RKO (cell line): ENCODE measurements at regions not wholly inside any gene's neighbourhood (a gene's known extent, or its start where the extent isn't known, plus 50 kb on each side); places are given as distances from the start of the nearest gene placed in this dataset.
"Not testable (repeated sequence)": the region's sequence is repeated elsewhere in the genome, so short reads cannot be mapped to it uniquely, and the experiment has no call there.

ENCODE experiments used
- DNase-seq: peaks from one replicate; pipeline ENCODE4 v3.0.0-alpha.2; 2016; ENCODE audit warnings: low spot score

DNA sequence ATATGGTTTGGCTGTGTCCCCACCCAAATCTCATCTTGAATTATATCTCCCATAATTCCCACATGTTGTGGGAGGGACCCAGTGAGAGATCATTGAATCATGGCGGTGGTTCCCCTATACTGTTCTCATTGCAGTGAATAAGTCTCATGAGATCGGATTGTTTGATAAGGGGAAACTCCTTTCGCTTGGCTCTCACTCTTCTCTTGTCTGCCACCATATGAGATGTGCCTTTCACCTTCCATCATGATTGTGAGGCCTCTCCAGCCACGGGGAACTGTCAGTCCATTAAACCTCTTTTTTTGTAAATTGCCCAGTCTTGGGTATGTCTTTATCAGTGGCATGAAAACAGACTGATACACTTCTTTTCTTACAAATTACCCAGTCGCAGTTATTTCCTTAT, 417.6 kb upstream of the RUNX1 start:
- DNase-seq, result not testable (repeated sequence)

DNA sequence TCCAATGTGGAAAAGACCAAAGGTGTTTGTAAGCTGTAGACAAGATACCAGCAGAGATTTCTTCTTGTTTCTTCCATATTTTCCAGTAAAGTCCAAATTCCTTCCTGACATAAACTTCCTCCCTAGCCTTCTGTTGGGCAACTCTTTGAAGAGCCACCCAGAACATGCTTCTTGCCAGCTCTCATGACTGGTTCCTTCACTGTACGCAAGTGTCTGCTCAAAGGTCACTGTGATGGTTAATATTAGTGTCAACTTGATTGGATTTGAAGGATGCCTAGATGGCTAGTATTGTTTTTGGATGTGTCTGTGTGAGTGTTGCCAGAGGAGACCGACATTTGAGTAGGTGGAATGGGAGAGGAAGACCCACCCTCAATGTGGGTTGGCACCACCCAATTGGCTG, 416.6 kb upstream of the RUNX1 start:
- DNase-seq, result no peak

DNA sequence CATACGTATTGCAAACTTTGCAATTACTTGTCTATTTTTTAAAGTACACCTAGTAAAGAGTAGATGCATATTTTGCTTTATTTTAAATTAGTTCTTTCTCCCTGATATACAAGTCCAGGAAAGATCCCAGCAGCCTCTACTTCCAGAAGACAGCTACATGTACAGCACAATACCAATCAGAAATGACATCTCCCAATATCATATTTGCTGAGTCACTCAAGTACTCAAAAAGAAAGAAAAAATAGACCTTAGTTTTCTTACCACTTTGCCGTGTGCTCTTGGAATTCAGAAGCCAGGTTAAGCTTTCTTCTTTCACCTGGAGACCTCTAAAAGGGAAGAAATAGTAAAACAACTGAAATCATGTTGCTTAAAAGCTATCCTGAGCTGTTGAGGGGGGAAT, 412.6 kb upstream of the RUNX1 start:
- DNase-seq, result no peak

GRCh38 chr21:35460441-35460840, 411.3 kb upstream of the RUNX1 start:
- no peak for DNase-seq

DNA sequence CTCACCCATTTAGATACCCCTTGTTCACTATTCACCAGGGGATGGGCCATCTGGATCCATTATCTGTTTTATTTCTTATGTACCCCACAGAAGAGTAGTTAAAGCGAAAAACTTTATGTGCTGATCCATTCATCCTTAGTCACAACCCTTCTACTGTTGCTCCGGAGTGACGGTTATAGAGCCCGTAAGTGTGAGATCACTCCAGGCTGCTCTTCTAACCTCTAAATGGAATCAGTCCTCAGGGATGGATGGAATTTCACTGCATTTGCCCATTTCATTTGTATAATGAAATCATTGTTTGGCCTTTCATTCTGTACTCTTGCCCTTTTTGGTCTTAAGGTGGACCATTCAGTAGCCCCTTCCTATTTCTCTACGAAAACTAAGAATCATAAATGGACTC, 409.3 kb upstream of the RUNX1 start:
- no peak for DNase-seq

DNA sequence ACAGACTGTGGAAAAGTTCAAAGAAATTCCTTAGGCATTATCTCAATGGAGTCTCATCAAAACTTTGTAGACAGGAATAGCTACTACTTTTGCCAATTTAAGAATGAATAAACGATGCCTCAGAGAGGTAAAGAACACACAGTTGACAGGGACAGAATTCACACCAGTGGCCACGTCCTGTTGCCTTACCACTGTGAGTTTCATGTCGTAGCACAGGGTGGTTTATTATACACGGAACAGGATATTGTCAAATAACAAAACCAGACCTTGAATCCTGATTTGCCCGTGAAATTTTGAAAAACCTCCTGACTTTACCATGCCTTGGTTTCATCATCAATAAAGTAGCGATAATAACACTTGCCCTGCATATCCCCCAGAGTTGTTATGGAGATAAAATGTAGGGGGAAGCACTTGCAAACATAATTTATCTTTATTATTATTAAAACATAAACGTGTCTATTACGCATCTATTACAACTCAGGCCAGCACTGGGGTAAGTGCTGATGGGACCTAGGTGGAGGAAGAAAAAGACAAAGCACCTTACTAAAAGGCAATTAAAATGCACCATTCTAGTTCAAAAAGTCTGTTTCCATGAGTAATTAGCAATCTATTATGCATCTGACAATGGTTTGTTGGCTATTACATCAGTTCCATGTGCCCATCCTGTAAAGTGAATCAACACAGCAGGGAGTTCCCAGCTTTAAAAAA, 408.1 kb upstream of the RUNX1 start:
- no peak for DNase-seq

- no peak for DNase-seq
These were observed 402.2 kb upstream of the RUNX1 start for GRCh38 chr21:35451276-35451675.

DNA sequence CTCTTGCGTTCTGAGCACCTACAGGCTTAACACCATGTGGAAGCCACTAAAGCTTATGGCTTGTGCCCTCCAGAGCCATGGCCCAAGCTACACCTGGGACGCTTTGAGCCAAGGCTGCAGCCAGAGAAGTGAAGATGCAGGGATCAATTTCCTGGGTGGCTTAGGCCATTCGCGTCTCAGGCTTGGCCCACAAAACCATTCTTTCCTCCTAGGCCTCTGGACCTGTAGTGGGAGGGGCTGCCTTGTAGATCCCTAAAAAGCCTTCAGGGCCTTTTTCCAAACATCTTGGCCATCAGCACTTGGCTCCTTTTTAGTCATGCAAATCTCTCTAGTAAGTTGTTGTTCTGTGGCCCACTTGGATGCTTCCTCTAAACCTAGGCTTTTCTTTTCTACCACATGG, 401.7 kb upstream of the RUNX1 start:
- no peak for DNase-seq

GRCh38 chr21:35449846-35450245, 400.7 kb upstream of the RUNX1 start:
- DNase-seq, result no peak

DNA sequence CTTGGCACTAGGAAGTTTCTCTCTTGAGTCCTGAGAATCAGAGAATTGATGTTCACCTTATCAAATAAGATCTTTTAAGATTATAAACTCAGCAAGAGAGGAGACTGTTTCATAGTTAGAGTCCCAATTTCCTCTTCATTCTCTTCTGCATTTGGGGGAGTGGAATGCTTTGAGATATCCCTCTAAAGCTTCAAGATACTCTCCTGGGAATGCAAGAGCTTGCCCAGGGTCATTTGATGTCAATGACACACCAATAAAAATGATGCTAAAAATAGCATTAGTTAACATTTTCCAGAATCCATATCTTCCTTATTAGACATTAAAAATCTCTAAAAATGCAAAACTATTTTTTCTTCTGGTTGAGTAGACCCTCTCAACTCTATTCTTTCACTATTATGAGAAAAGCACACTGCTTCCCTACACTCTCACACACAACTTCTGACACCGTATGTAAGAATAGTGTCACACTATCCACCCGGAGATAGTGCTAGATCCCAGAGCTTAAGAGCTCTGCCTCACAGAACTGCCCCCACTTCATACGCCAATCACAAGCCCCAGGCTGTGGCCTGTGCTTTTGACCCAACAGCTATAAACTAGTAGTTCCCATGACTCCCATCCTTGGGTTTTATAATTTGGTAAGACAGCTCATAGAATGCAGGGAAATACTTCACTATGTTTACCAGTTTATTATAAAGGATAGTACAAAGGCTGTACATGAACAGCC, 399.9 kb upstream of the RUNX1 start:
- no peak for DNase-seq

DNA sequence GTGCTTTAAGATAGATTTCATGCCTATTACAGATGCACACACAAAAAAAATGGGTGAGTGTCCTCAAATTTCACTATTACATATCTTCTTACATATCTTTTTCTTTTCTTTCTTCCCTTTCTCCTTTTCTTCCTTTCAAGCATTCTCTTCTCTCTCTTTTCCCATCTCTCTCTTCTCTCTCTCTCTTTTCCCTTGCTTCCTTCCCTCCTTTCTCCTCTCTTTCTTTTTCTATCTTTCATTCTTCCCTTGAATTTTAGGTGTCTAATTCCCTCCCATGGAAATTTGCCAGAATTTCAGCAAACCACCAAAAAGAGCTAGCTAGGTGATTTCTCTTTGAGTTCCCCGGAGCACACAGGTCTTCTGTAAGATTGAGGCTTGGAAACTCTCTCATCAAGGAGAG, 395.3 kb upstream of the RUNX1 start:
- no peak for DNase-seq

DNA sequence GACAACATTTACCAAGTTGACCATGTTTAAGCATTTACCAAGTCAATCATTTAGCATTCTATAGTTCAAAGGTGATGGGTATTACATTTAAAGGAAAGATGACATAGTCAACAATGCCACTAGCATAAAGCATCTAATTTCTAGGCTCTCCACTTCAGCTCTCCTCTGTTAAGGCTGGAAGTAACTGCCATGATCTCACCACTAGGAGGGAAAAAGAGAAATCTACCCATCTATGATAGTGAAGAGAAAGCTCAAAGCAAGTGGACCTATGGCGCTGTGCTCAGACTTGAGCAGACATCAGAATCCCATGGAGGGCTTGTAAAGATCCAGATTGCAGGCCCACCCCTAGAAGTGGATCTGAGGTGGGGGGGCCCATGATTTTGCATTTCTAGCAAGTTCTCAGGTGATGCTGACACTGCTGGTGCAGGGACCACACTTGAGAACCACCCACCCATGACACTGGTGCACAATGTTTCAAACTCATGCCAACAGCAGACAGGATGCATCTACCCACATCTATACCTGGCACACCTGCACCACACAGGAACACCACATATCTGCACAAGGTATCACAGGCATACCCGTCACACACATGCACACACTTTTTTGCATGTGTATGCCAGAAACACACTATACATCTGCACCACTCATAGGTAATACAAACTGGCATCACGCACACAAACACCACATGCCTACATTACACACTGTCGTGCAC, 392.9 kb upstream of the RUNX1 start:
- no peak for DNase-seq

GRCh38 chr21:35438643-35439404, 389.7 kb upstream of the RUNX1 start:
- DNase-seq, result no peak

GRCh38 chr21:35437941-35438340, 388.8 kb upstream of the RUNX1 start:
- DNase-seq, result no peak

GRCh38 chr21:35436899-35437298, 387.8 kb upstream of the RUNX1 start:
- DNase-seq, result no peak

GRCh38 chr21:35432601-35433000, 383.5 kb upstream of the RUNX1 start:
- DNase-seq, result not testable (repeated sequence)

GRCh38 chr21:35430260-35430659, 381.2 kb upstream of the RUNX1 start:
- DNase-seq, result no peak

DNA sequence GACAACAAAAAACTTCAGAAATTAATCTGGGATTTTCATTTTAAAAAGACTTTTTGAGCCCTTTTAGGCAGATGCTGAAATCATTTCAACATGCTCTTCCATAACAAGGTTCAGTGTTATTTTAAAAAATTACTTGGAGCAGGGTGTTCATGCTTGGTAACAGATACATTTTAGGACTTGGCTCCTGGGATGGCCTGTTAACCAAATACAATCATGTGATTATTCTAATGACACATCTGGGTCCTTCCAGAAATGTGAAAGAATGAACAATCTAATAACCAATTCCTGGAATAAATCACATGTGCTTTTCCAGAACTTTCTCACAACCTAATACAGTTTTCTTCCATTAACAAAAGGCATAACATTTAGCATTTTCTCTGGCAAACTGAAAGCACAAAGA, 379.8 kb upstream of the RUNX1 start:
- DNase-seq, result no peak

DNA sequence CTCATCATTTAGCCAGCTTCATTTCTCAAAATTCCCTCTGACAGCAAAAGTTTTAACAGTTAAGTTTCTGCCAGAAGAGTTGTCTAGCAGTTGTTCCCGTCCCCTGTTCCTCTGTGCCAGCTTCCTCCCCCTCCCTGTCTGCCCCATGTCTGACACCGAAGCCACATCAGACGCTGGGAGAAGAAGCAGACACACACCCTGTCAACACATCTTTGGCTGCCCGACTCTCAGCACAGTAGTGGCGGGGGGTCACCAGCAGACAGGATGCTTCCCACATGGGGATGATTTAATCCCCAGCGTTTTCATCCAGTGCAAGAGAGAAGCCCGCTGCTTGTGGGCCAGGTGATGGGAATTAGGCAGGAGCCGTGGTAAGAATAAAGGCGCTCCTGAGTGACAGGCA, 379.4 kb upstream of the RUNX1 start:
- no peak for DNase-seq

DNA sequence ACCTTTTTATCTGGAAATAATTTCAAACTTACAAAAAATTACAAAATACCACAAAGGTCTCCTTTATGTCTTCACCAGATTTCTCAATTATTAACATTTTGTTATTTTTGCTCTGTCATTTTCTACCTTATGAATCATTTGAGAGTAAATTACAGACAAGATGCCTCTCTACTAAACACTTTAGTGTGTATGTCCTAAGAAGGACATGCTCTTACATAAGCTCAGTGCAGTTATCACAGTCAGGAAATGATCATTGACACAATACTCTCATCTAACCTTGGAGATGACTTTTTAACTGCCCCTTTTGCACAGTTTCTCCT, 378.9 kb upstream of the RUNX1 start:
- no peak for DNase-seq

GRCh38 chr21:35427320-35428000, 378.4 kb upstream of the RUNX1 start:
- no peak for DNase-seq

DNA sequence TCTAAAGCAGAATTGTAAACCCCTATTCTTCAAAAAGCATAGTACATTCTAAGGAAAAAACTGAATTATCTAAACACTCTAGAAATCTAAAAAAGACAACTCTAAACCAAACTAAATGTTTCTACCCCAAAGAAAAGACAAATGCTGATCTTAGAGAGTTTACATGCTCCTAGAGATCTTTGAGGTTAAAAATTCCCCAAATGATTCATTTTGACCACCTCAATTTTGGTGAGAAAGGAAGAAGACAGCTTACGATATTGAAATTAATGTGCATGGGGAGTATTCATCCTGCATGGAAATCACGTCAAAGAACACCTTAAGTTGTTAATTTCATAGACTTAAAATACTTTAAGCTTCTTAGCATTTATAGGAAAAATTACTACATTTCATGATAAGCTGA, 377.8 kb upstream of the RUNX1 start:
- DNase-seq, result no peak
